HFF-Myc (cell line): ENCODE measurements at regions not wholly inside any gene's neighbourhood (a gene's known extent, or its start where the extent isn't known, plus 50 kb on each side); places are given as distances from the start of the nearest gene placed in this dataset.
A peak's percentile ranks its signal among the peaks of the same experiment; 100 is the strongest.

ENCODE experiments used
- DNase-seq: peaks from one replicate; pipeline ENCODE4 v3.0.0-alpha.2; 2011; ENCODE audit warnings: low read depth; ENCODE audit errors: extremely low read depth
- H3K4me3 ChIP-seq: replicated peaks from 2 replicates; pipeline ENCODE4 v1.5.1; 2011; ENCODE audit warnings: low read depth, mild to moderate bottlenecking, control low read depth, low read length
- TF ChIP-seq, protein P1 (sequence below): IDR thresholded peaks from 2 replicates; pipeline ENCODE4 v1.5.1; 2012; ENCODE audit warnings: mild to moderate bottlenecking, low read depth, low read length, control low read depth; ENCODE audit errors: missing control alignments

GRCh38 chr13:78103936-78104335 is 185.3 kb upstream of the EDNRB start:
- TF ChIP-seq, protein P1, sequence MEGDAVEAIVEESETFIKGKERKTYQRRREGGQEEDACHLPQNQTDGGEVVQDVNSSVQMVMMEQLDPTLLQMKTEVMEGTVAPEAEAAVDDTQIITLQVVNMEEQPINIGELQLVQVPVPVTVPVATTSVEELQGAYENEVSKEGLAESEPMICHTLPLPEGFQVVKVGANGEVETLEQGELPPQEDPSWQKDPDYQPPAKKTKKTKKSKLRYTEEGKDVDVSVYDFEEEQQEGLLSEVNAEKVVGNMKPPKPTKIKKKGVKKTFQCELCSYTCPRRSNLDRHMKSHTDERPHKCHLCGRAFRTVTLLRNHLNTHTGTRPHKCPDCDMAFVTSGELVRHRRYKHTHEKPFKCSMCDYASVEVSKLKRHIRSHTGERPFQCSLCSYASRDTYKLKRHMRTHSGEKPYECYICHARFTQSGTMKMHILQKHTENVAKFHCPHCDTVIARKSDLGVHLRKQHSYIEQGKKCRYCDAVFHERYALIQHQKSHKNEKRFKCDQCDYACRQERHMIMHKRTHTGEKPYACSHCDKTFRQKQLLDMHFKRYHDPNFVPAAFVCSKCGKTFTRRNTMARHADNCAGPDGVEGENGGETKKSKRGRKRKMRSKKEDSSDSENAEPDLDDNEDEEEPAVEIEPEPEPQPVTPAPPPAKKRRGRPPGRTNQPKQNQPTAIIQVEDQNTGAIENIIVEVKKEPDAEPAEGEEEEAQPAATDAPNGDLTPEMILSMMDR: no peak
- H3K4me3 ChIP-seq: no peak overlapping the region
- no peak for DNase-seq

- no peak for DNase-seq
- TF ChIP-seq, protein P1: no peak
- no peak overlapping the region for H3K4me3 ChIP-seq
These were observed 184.1 kb upstream of the EDNRB start for GRCh38 chr13:78102741-78103140.

DNA sequence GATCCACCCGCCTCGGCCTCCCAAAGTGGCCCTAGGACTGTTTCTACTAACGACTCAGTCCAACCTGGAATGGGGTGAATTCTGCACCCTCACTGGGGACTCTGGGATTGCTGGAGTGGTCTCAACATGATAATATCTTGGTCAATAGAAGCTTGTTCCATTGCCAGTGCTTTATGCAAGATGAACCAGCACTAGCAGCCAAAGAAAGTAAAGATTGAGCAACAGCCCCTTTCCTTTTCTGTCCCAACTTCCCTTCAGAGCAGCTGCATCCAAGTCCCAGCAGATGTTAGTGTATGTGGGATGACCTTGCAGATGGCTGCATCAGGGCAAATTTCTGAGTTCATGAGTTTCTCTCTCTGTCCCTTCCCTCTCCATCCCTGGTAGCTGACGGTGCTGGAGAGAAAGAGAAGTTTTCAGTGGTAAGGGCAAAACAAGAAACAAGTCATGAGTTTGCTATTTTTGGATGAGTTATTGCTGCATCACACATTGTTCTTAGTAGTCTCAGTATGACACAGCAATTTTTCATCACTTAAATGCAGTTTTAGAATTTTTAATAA is 183.6 kb upstream of the EDNRB start:
- DNase-seq: no peak
- TF ChIP-seq, protein P1: no peak
- no peak overlapping the region for H3K4me3 ChIP-seq

DNA sequence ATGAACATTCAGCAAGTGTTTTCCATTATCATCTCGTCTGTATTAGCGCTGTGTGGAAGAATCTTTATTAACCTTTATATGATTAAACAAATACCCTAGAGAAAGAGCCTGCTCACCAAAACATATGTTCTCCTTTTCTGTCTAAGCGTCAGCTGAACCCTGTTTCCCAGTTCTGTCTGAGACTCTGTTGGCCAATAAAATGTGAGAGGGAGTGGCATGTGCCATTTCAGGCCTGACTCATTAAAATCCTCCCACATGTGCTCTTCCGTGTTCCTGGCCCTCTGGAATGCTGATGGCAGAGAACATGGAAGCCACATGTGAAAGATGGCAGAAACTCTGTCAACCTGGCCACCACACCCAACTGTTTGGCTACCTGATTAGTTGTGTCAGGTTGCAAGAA is 181.9 kb upstream of the EDNRB start:
- TF ChIP-seq, protein P1: no peak
- H3K4me3 ChIP-seq: no peak overlapping the region
- DNase-seq: peak; percentile 15

- no peak for DNase-seq
- no peak overlapping the region for H3K4me3 ChIP-seq
- TF ChIP-seq, protein P1: no peak
These were observed 179.6 kb upstream of the EDNRB start for GRCh38 chr13:78098249-78098648.

GRCh38 chr13:78096221-78096620 is 177.6 kb upstream of the EDNRB start:
- no peak for DNase-seq
- TF ChIP-seq, protein P1: no peak
- no peak overlapping the region for H3K4me3 ChIP-seq
